H1 (cell line): ENCODE measurements at regions not wholly inside any gene's neighbourhood (a gene's known extent, or its start where the extent isn't known, plus 50 kb on each side); places are given as distances from the start of the nearest gene placed in this dataset.

Experiments used
- EP300 ChIP-seq, 2 experiments: IDR thresholded peaks; 1 replicate in 1 of 2; 2 replicates in 1 of 2; pipeline ENCODE4 v1.6.1; 2011 to 2012; ENCODE audit warnings: low read depth in 2 of 2, low read length in 2 of 2, mild to moderate bottlenecking in 2 of 2, borderline replicate concordance in 1 of 2, inconsistent platforms in 1 of 2, moderate library complexity in 1 of 2
- EZH2 ChIP-seq: fragments of 200-600 bp; sonication (generic); IDR thresholded peaks from 2 replicates; pipeline ENCODE4 v1.7.1; 2012; ENCODE audit warnings: low read depth, mild to moderate bottlenecking, moderate library complexity, low read length, inconsistent platforms; ENCODE audit not compliant: severe bottlenecking
- HDAC2 ChIP-seq, 2 experiments: fragments of 300-600 bp in 1 of 2; sonication (generic) in 1 of 2; IDR thresholded peaks; 2 replicates each; pipeline ENCODE4 v1.6.1; 2011 to 2012; ENCODE audit warnings: low read depth in 2 of 2, low read length in 2 of 2, mild to moderate bottlenecking in 2 of 2, moderate library complexity in 2 of 2, borderline replicate concordance in 1 of 2, inconsistent platforms in 1 of 2
- KDM1A ChIP-seq: fragments of 200-600, 300-600 bp; sonication (generic); IDR thresholded peaks from 2 replicates; pipeline ENCODE4 v1.7.1; 2016; ENCODE audit warnings: mild to moderate bottlenecking, low read length, borderline replicate concordance
- MAFK ChIP-seq: IDR thresholded peaks from 2 replicates; pipeline ENCODE4 v1.6.1; 2012; ENCODE audit warnings: low read depth, mild to moderate bottlenecking, improper control_type of control experiment, low read length
- POLR2A ChIP-seq, 2 experiments: IDR thresholded peaks; 1 replicate in 1 of 2; 2 replicates in 1 of 2; pipeline ENCODE4 v1.6.1; 2011; ENCODE audit warnings: low read depth in 2 of 2, low read length in 2 of 2, mild to moderate bottlenecking in 2 of 2; ENCODE audit errors: control extremely low read depth in 1 of 2
- POLR2AphosphoS5 ChIP-seq: IDR thresholded peaks from 2 replicates; pipeline ENCODE4 v1.6.1; 2011; ENCODE audit warnings: low read depth, low read length
- RAD21 ChIP-seq, 2 experiments: IDR thresholded peaks in 1 of 2; conservative IDR thresholded peaks in 1 of 2; 2 replicates each; pipeline ENCODE4 v1.6.1; 2011; ENCODE audit warnings: low read depth in 2 of 2, low read length in 2 of 2, improper control_type of control experiment in 1 of 2, inconsistent platforms in 1 of 2, mild to moderate bottlenecking in 1 of 2, moderate library complexity in 1 of 2
- YY1 ChIP-seq: IDR thresholded peaks from 2 replicates; pipeline ENCODE4 v1.6.1; 2011; ENCODE audit warnings: low read depth, mild to moderate bottlenecking, low read length
- TF ChIP-seq, protein P1 (sequence below): IDR thresholded peaks from 2 replicates; pipeline ENCODE4 v1.6.1; 2012; ENCODE audit warnings: inconsistent platforms
- TF ChIP-seq, protein P2 (sequence below), 3 experiments: IDR thresholded peaks; 1 replicate in 2 of 3; 2 replicates in 1 of 3; pipeline versions ENCODE4 v1.5.1 to v1.6.1; 2011; ENCODE audit warnings: low read length in 3 of 3, mild to moderate bottlenecking in 3 of 3, inconsistent platforms in 2 of 3, low read depth in 1 of 3, moderate library complexity in 1 of 3; ENCODE audit not compliant: insufficient read depth in 1 of 3; ENCODE audit errors: control extremely low read depth in 1 of 3

DNA sequence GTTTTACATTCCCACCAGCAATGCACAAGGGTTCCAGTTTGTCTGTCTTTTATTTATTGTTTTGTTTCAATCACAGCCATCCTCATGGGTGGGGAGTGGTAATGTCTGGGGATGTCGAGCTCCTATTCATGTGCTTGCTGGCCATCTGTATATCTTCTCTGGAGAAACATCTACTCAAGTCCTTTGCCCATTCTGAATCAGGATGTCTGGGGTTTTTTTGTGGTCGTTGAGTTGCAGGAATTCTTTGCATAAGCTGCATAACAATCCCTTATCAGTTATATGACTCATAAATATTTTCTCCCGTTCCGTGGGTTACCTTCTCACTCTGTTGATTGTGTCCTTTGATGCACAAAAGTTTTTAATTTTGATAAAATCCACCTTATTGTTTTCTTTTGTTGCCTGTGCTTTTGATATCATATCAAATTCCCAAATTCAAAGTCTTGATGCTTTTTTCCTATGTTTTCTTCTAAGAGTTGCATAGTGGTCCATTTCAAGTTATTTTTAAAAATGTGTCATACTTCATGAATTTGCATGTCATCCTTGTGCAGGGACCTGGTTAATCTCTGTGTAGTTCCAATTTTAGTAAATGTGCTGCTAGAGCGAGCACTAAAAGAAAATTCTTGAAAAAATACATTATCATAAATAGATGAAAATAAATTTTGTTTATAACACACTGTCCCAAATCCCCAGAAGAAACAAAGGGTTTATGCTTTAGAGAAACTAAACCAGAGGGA lies 54.9 kb upstream of the PDE10A start:
- TF ChIP-seq EZH2 (no peak), HDAC2 (IDR thresholded peaks at IDR 0.05; ENCODE audit: borderline replicate concordance in 1 of 2, low read depth in 2 of 2, low read length in 2 of 2) (no peak), POLR2A (IDR thresholded peaks at IDR 0.05; ENCODE audit: control extremely low read depth in 1 of 2, low read depth in 2 of 2, low read length in 2 of 2) (no peak), KDM1A (no peak), EP300 (IDR thresholded peaks at IDR 0.05; ENCODE audit: borderline replicate concordance in 1 of 2, low read depth in 2 of 2, low read length in 2 of 2) (no peak), MAFK (no peak), POLR2AphosphoS5 (no peak), YY1 (no peak), RAD21 (IDR thresholded peaks at IDR 0.05 in 1 of 2, conservative IDR thresholded peaks at IDR 0.05 in 1 of 2; ENCODE audit: low read depth in 2 of 2, low read length in 2 of 2) (no peak)
- TF ChIP-seq, protein P1, sequence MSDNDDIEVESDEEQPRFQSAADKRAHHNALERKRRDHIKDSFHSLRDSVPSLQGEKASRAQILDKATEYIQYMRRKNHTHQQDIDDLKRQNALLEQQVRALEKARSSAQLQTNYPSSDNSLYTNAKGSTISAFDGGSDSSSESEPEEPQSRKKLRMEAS: no peak
- TF ChIP-seq, protein P2, sequence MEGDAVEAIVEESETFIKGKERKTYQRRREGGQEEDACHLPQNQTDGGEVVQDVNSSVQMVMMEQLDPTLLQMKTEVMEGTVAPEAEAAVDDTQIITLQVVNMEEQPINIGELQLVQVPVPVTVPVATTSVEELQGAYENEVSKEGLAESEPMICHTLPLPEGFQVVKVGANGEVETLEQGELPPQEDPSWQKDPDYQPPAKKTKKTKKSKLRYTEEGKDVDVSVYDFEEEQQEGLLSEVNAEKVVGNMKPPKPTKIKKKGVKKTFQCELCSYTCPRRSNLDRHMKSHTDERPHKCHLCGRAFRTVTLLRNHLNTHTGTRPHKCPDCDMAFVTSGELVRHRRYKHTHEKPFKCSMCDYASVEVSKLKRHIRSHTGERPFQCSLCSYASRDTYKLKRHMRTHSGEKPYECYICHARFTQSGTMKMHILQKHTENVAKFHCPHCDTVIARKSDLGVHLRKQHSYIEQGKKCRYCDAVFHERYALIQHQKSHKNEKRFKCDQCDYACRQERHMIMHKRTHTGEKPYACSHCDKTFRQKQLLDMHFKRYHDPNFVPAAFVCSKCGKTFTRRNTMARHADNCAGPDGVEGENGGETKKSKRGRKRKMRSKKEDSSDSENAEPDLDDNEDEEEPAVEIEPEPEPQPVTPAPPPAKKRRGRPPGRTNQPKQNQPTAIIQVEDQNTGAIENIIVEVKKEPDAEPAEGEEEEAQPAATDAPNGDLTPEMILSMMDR (IDR thresholded peaks at IDR 0.05; ENCODE audit: control extremely low read depth in 1 of 3, insufficient read depth in 1 of 3, low read depth in 1 of 3, low read length in 3 of 3): no peak
